NCI-H1092 treated with DMSO at 0.1 percent for 48 hours (cell line): ENCODE measurements at regions not wholly inside any gene's neighbourhood (a gene's known extent, or its start where the extent isn't known, plus 50 kb on each side); places are given as distances from the start of the nearest gene placed in this dataset.
A peak's percentile ranks its signal among the peaks of the same experiment; 100 is the strongest.

Experiments used
- DNase-seq: peaks from one replicate; lab custom pipeline; 2025; lab: John Stamatoyannopoulos, UW

DNA sequence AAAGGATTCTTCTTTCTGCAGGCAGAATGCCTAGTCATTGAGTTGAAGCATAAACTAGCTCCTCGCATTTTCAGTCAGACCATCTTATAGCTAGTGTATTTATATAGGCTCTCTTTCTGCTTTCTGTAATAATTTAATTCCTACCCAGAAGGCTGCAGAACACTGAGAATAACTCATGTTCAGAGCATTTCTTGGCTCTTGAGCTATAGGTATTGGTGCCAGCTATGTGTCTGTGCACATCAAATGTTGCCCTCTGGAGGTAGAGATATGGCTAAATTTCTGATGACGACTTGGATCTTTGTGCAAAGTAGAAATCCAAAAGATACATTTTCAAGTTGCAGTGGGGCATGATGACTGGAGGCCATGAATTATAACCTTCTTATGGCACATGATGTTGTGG lies 336.2 kb upstream of the TPM1 start:
- DNase-seq: no peak

DNA sequence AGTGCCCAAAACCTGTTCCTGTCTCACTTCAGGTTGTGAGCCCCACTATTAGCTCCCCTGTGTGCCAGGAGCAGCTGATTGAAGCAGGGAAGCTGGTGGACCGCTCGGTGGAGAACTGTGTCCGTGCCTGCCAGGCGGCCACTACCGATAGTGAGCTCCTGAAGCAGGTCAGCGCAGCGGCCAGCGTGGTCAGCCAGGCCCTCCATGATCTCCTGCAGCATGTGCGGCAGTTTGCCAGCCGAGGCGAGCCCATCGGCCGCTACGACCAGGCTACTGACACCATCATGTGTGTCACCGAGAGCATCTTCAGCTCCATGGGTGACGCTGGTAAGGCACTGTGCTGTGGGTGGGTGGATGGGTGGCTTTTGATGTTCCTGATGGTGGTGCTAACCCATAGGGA lies 334.1 kb upstream of the TPM1 start:
- DNase-seq: no peak

DNA sequence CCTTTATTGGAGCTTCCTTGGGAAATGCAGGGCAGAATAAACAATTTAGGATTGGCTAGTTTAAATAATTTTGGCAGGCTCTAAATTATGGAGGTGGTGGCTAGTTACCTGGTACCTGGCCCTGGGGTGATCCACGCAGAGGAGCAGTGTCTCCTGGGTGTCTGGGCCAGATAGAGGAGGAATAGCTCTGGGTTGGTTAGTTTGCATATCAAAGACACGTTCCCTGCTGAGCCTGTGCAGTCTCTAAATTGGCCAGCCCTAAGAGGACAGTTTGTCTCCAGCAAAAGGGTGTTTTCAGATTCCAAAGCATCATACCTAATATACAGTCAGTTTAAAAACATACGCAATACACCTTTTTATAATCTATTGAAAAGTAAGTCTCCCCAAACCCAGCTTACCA lies 333.3 kb upstream of the TPM1 start:
- DNase-seq: no peak

DNA sequence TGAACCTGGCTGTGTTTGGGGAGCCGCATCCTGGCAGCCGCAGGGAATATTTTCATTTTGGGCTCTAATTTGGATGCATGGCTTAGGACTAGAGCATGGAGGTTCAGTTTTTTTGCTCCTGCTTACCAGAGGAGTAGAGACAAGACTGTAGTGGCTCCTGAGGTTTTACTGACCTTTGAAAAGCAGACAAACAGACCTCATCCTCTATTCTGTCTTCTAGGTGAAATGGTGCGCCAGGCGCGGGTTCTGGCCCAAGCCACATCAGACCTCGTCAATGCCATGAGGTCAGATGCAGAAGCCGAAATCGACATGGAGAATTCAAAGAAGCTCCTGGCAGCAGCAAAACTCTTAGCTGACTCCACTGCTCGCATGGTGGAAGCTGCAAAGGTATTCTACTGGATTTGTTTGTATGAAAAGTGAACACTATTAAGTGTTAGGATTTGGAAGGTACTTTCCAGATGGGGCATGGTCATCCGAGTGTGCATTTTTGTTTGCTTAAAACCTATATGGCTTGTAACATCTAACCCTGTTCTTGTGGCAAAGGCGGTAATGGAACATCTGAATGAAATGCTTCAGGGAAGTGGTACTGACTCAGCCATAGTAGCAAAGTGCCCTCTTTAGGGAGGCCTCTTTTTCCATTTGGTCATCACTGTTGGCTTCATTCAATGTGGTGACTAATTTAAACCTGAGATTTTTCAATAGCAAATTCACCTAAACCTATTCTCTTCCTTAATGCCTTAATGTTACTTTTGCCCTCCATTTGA lies 330.7 kb upstream of the TPM1 start:
- no peak for DNase-seq

DNA sequence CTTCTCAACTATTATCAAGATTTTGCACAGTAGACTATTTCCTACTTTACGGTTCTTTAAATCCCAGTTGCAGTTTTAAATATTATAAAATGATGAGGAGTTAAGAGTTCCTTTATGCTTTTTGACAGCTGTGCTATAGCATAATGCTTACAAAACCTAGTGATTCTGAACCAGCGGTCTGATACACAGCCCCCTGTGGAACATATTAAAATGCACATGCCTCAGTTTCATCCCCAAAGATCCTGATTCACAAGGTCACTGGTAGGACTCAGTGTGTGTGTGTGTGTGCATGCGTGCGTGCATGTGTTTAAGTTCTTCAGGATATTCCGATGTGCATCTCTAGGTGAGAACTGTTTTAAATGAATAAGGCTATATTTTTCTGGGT lies 330.1 kb upstream of the TPM1 start:
- no peak for DNase-seq

DNA sequence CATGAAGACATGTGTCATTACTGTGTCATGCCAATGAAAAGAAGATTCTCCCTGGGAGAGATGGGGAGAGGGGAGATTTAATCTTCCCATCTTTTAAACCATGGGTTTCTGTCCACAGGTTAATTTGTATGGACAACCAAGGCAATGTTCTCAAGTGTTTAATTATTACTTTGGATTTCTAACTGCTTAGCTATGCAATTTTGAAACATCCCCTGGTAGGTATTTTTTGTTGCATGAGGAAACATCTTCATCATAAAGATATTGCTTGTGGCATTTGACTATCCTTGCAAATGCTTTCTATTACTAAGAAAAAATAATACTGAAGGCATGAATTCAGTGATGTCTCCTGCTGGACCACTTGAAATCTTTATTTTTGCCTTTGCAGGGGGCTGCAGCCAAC lies 326.6 kb upstream of the TPM1 start:
- no peak for DNase-seq

DNA sequence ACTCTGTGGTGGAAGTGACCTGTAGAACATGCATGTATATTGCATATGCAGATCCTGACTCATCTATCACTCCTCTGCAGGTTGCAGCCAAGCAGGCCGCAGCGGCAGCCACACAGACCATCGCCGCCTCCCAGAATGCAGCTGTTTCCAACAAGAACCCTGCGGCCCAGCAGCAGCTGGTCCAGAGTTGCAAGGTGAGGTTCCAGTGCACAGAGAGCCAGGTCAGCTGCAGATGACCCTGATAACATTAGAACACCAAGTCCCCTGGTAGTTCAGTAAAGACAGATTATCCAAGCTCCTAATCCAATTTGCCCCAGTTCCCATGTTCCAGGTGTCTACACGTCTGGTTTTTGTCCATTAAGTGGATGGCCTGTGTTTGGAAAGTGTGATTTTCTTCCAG lies 325.1 kb upstream of the TPM1 start:
- DNase-seq: no peak

DNA sequence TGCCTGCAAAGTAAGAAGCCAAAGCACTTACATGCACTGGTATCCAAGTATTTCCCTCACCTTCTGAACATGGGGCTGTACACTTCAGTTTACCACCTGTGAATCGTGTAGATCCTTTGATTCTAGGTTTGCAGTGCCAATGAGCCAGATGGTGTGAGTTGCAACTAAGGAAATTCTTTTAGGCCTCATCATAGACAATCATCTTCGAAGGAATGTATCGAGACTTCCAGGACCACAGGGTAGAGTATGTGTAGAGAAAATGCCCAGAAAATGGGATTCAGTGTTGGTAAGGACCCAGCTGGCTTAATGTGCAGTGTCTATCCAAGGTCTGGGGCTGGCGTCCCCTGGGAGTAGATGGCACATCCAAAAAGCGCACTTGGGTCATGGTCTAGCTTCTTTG lies 323.2 kb upstream of the TPM1 start:
- DNase-seq: no peak

DNA sequence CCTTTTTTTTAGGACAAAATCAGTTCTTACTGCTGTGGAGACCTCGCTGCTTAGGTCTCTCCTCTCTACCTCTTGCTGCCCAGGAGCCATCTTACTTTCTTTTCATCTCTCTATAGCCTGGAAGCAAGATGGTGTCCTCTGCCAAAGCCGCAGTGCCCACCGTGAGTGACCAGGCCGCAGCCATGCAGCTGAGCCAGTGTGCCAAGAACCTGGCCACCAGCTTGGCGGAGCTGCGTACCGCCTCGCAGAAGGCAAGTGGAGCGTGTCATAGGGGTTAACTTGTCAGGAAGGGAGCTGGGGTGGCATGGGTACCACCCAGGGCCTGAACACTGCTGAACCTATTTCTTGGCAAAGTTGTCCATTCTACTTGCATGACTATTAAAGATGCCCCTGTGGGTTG lies 320.3 kb upstream of the TPM1 start:
- no peak for DNase-seq

DNA sequence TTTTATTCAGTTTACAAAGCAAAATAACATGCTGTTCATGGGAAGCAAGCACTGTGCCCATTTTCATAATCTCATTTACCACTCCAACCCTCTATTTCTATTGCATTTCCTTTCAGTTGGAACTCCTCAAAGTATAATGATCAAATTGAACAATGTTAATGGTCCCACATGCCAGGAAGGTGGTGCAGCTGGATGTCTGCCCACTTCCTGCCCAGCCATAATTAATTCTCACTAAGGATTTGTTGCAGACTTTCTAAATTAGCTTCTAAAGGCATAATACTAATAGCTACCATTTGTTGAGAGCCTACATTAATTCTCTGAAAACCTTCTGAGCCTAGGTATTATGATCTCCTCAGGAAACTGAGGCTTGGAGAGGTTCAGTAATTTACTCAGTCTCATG lies 316.1 kb upstream of the TPM1 start:
- peak; percentile 7 for DNase-seq

DNA sequence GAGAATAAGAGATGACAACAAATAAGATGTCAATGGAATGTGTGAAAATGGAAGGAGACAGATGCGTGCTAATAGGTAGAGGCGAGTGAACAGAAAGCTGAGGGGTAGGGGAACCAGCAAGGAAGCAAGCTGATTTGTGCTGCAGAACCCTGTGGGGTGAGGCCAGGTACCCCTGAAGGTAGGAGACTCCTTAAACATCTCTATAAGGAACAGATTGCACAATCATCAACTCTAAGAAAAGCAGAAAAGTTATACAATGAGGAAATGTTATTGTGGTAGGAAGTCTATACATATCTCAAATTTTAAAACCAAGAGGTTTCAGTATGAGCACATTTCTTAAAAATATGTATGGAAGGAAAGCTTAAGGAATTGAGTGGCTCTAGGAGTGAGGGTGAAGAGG lies 315.0 kb upstream of the TPM1 start:
- DNase-seq: no peak

DNA sequence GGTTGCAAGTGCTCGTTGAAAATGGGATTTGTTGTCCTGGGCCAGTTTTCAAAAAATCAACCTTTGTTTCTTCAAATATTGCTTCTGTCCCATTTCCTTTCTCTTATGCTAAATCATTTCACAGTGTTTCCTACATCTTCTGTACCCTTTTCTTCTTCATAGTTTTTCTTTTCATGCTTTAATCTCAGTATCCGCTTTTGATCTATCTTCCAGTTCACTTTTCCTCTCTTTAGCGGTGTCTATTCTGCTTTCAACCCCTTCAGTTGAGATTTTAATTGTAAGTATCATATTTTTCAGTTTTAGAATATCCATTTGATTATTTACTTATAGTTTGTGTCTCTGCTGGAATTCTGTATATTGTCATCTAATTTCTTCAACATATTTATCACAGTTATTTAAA lies 311.7 kb upstream of the TPM1 start:
- DNase-seq: no peak

DNA sequence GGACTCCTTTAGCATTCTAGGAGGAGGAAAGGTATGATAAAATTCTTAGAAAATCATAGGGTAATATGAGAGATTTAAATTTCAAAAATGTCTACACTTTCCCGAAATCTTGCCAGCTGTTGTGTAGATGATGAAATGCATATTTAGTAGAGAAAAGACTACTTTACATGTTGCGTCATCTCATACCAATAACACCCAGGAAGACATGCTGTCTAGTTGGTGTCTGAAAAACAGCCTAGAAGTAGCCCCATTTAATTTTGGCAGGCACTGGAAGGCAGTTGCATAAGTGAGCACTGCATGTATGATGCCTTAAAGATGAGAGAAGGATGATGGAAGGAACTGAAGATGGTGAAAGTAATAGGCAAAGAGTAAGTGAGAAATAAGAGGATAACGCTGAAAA lies 310.5 kb upstream of the TPM1 start:
- DNase-seq: no peak

DNA sequence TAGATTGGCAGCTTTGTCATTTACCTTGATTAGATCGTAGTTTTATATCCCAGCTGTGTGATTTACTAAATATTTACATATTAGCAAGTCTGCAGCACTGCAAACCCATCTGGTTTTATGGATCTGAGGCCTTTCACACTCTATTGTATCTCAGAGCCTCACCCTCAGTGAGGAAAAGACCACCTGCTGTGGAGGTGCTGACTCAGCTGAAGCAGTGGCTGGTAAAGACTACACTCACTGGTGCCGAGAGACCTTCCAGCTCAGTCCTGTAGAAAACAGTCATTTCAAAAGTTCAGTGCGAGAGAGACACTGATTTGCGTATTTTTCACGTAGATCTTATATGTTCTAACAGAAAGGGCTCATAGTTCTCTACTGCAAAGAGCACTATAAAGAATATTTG lies 307.8 kb upstream of the TPM1 start:
- no peak for DNase-seq

DNA sequence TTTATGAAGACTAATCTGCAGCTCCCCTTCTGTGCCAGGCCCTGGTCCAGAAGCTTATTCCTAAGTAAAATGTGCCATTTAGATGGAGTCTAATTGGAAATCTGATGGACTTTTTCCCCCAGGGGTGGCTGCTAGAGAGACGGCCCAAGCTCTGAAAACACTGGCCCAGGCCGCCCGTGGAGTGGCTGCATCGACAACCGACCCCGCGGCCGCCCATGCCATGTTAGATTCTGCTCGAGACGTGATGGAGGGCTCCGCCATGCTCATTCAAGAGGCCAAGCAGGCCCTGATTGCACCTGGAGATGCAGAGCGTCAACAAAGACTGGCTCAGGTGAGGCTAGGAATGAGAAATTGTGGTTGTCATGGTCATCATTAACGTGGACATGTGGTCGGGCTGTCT lies 305.8 kb upstream of the TPM1 start:
- DNase-seq: no peak

DNA sequence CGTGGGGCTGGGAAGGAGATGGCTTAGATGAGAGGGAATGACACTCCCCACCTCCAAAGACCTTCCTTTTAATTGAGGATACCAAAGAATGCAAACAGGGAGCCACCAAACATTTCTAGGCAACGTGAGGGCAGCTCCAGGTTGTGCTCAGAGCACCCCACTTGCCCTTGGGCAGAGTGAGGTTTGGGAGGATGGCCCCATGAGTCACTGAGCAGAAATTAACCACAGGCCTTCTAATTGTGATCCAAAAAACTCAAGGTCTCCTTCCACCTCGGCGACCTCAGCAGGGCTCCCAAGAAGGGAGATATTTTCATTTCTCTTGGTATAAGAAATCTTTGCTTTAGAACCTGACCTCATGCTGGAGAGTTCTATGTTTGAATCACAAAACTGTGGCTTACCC lies 305.0 kb upstream of the TPM1 start:
- DNase-seq: no peak

DNA sequence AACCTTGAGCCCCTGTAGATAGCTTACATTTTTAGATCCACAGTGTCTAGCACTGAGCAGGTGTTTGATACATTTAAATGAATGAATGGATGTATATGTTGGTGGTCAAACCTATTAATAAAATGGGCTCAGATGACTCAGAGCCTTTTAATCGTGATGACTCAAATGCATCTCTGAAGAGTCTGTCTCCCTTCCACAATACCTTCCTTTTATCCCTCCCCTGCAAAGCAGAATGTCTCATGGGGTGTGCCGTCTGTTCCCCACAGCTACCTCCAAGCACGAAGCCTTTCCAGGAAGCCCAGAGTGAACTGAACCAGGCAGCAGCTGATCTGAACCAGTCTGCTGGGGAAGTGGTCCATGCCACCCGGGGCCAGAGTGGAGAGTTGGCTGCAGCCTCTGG lies 303.5 kb upstream of the TPM1 start:
- DNase-seq: no peak

DNA sequence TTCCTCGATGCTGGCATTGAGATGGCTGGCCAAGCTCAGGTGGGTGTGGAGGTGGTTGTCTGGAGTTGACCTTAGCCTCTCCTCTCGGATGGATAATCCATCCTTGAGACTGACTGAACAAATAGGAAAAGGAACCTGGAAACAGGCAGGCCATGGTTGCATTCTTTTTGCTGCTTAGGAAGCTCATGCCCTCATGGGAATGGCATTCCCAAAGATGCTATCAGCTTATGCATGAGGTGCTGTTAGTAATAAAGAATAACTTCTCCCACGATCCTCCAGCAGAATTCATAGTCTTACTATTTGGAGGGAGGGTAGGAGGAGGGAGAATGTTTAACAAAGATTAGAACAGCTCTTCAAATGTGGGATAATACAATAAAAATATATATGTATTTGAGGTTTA lies 303.0 kb upstream of the TPM1 start:
- DNase-seq: no peak

DNA sequence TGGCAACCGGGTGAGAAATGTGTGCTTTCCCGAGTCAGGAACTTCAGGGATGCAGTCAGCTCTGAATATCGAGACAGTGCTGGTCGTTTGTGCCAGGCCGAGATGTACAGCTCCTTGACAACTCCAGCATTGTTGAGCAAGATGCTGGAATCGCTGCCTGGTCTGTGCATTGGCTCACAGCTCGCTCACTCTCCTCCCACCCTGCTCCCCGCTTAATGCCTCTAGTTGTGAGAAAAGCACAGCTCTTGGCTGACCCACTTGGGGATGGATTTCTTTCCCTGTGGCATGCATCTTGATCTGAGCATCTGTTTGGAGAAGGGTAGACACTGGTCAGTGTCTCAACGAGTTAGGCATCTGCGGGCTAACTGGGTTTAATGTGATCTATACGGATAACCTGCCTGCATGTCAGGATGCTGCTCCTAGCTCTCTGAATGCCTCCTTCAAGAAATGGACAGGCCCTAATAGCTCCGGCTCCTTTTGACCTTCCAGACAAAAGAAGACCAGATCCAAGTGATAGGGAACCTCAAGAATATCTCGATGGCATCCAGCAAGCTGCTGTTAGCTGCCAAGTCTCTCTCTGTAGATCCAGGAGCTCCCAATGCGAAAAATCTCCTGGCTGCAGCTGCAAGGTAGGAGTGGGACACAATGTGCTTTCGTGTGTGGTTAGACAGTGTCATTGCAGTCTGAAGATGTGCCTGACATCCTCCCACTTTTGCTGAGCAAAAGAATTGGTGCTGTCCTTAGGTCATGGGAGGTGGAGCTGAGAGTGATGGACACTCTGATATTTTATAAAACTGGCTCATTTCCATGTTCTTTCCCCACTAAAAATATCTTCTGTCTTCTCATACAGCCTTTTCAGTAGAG lies 302.2 kb upstream of the TPM1 start:
- DNase-seq: no peak

DNA sequence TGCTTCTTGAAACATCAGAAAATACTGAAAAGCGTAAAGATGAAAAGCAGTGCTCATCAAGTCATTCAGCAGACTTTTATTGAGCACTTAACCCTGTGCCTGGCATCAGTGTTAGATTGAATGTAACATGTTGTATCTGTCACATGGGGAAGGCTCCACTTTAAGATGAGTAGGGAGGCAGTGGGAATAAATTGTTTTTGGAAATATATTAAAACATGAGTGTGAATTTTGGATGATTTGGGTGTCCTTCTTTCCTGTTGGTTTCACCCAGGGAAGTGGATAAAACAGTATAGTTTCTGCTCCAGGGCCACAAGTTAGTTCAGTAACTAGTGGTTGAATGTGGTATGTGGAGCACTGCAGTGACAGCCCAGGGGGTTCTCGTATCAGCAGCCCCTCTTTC lies 301.4 kb upstream of the TPM1 start:
- DNase-seq: no peak

DNA sequence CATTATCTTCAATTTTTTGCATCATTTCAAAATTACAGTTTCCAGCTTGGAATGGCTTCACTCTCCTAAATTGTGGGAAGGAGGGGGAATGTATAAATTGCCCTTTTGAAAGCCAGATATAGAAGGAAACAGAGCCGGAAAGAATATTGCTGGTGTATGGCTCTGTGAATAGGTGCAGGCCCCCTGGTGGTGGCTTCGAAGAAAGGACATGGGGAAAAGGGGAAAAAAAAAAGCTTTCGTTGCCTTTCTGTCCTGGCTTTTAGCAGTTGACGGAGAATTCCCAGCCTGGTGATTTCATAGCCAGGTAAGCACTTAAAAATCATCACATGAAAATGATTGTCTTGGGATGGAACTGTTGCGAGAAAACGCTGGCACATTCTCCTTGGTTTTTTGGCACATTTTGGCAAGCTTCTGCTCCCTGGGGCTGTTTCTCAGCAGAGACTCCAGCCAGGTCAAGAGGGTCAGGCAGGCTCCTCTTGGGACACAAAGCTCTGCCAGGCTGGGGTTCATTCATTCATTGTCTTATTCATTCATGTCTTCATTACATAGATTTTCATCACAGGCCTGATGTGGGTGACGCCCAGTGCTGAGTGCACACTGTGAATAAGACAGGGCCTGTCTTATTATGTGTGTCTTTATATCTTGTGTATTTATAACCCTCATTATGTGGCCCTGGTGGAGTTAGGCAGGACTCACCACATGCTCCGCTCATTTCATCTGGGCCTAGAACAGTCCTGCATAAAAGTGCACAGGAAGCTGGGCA lies 300.0 kb upstream of the TPM1 start:
- DNase-seq: peak; percentile 27

DNA sequence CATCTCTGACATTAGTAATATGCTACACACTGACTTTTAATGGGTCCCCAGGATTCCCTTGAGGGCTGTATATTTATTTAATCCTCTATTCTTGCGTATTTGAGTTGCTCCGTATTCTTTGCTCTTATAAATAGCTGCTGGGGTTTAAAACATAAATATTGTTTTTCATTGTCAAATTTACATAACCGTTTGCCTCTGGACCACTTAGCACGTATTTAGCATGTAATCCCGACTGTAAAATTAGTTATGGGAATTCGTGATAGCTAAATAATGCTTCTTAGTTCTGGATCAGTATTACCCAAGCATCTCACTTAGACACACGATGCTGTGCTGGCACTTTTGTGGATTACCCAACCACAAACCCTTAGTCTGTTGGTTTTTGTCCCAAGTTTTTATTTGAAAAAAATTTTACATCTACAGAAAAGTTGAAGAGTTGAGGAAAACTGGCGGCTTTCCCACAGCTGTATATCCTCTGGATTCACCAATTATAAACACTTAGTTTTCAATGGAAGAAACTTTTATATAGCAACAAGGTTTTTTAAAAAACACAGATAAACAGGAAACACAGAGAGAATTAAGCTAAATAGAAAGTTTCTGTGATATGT lies 296.8 kb upstream of the TPM1 start:
- DNase-seq: no peak

DNA sequence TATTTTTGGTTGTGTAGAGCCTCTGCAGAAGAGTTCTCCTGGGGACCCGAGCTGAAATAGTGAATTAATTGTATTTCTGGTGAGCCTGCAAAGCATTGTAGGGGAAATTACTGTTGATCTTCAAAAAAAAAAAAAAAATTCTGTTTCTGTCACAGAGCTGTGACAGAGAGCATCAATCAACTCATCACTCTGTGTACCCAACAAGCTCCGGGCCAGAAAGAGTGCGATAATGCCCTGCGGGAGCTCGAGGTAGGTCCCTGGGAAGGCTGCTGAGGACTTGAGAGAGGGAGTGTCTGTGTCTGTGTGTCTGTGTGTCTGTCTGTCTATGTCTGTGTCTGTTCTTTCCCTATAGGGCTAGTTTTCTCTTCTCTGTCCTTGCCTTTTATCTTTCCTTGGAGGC lies 294.4 kb upstream of the TPM1 start:
- no peak for DNase-seq
